DMS 273 (cell line): ENCODE measurements at regions not wholly inside any gene's neighbourhood (a gene's known extent, or its start where the extent isn't known, plus 50 kb on each side); places are given as distances from the start of the nearest gene placed in this dataset.
A peak's percentile ranks its signal among the peaks of the same experiment; 100 is the strongest.

ENCODE experiments used
- DNase-seq: peaks from one replicate; lab custom pipeline; 2025; ENCODE audit not compliant: unreplicated experiment; lab: John Stamatoyannopoulos, UW

DNA sequence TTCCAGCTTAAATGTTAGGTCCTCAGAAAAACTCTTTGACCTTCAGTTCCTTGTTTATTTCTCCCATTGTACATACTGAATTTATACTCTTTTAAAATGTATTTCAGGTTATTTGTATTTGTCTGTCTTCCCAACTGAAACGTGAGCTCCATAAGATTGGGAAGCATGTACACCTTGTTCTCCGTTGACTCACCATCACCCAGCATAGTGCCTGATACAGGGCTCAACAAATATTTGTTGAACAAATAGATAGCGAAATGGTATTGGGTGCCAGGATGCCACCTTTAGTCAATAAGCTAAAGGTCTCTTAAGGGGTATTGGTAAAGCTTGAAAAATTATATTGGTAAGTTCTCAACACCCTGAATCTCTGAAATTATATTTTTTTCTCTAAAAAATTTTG, 1841.3 kb upstream of the CELF4 start:
- no peak for DNase-seq

DNA sequence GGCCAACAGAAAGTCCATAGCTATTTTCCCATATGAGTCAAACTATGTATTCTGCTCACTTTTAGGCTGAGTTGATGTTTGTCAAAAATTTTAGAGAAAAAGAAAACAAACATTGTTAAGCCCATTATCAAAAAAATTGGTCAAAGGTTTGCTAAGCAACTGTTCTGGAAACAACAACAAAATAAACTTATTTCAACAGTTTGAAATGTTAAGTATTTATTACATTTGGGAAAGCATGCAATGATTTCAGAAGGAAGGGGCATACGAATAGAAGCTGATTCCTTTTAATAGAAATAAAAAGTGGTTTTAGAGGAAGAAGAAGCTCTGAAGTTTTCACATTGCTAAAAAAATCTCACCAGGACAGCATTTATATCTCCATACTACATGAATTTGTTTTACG, 1837.5 kb upstream of the CELF4 start:
- DNase-seq, result no peak

GRCh38 chr18:39399662-39400061, 1834.1 kb upstream of the CELF4 start:
- DNase-seq, result no peak

GRCh38 chr18:39396168-39396567, 1830.6 kb upstream of the CELF4 start:
- no peak for DNase-seq

DNA sequence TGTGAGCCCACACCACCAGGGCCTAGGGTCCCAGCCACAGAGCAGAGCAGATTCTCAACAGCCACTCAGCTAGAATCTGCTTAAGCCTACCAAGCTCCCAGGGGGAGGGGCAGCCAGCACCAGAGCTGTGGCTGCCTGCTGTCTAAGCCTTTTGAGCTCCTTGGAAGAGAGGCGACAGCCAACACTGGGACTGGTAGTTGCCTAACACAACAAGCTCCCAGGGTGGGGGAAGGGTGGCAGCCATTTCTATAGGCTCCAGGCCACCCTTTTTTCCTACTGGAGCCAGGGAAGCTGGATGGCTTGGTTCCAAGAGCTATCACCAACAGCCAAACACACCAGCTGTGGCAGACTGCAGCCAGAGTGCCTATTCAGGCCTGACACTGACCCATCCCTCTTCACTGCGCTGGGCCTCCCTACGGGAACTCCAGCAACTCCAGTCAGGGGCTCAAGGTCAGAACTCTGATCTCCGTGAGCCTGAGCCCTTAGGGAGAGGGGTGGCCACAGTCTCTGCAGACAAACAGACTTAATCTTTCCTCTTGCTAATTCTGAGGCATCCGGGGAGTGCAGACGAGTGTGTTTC, 1824.3 kb upstream of the CELF4 start:
- DNase-seq, result peak; percentile 32

- DNase-seq, result no peak
These were observed 1815.3 kb upstream of the CELF4 start for GRCh38 chr18:39380866-39381265.

DNA sequence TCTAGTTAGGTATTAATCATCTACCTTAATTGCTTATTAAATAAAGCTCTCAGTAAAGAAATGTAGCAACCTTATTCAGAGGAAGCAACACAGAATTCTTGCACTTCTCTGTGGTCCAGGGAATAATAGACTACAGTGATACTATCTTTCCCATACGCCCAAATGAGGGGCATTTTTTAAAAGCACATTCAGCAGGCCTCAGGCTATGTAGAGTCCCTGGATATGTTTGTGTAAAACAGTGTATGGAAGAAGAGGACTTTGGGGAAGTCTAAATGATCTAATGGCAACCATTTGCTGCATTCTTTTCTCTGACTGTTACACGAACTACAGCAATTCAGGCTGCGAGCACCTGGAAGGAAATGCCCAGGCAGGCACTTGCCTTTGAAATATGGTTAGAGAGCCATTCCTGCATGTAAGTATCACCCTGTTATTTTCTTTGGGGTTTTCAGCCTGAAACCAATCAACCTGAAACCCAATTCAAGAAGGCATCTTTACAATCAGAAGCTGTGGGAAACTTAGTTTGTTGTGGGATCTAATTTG, 1814.7 kb upstream of the CELF4 start:
- no peak for DNase-seq

GRCh38 chr18:39375066-39375465, 1809.5 kb upstream of the CELF4 start:
- no peak for DNase-seq

- no peak for DNase-seq
These were observed 1806.4 kb upstream of the CELF4 start for GRCh38 chr18:39371996-39372395.

- DNase-seq, result no peak
These were observed 1801.1 kb upstream of the CELF4 start for GRCh38 chr18:39366656-39367055.

DNA sequence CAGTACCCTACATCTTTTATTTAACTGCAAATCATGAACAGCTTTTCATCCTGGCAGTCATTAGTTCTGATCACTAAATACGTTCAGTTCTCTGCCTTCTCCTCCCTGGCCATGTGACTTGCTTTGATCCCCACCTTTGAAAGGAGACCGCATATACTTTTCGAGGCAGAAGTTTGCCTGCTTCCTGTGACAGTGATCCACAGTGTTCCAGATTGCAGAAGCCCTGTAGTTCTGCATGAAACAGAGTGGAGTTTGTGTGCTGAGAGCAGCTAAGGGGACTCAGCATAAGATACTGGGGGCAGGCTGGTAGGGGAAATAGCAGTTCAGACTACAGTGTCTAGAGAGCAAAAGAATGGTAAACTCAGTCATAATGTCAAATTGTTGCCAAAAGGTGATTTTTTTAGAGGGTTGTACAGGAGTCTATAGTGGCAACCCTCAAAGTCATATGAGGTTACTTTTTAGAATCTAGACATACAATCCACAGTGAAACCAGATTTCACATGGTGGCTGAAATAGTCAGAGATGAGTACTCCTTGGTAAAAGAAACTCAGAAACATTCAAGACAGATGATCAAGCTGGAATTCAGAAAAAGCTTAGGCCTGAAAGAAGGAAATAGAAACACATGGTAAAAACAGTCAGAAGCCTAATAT, 1800.4 kb upstream of the CELF4 start:
- DNase-seq, result no peak

- DNase-seq, result no peak
These were observed 1794.5 kb upstream of the CELF4 start for GRCh38 chr18:39360072-39360471.

DNA sequence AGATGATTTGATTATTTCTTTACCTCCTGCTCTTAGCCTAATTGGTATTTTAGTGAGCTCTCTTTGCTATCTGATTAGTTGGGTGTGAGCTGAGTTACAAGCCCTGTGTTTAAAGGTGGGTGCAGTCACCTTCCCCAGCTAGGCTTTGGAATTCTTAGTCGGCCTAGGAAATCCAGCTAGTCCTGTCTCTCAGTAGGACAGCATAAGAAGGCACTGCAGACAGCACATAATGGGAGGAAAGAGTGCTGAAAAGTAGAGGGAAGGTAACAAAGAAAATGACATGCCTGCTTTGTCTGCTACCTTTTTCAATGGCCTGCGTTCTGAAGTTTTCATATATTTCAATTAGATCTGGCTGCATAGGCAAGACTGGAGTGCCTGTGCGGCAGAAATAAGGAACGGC, 1794.0 kb upstream of the CELF4 start:
- no peak for DNase-seq

GRCh38 chr18:39350945-39351344, 1785.3 kb upstream of the CELF4 start:
- peak; percentile 42 for DNase-seq

GRCh38 chr18:39349801-39350200, 1784.2 kb upstream of the CELF4 start:
- DNase-seq, result no peak

- DNase-seq, result no peak
These were observed 1783.2 kb upstream of the CELF4 start for GRCh38 chr18:39348757-39349156.

- no peak for DNase-seq
These were observed 1782.1 kb upstream of the CELF4 start for GRCh38 chr18:39347701-39348100.

GRCh38 chr18:39346916-39347315, 1781.3 kb upstream of the CELF4 start:
- DNase-seq, result no peak

DNA sequence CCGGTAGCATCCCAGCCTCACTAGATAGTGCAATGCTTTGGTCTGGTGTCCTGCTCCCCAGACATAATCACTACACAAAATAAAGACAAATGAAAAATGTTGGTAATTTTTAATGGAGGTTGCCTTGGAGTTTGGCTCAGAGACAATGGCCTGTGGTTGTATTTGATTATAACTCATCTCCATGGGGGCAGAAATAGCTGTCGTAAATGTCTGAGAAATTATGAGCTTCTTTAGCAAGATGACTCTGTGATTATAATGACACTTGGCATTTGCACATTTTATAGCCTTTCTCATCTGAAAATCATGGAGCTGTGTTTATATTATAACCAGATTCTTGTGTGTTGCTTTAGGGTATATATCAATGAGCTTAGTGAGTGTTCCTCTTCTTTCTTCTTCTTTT, 1779.7 kb upstream of the CELF4 start:
- DNase-seq, result no peak

DNA sequence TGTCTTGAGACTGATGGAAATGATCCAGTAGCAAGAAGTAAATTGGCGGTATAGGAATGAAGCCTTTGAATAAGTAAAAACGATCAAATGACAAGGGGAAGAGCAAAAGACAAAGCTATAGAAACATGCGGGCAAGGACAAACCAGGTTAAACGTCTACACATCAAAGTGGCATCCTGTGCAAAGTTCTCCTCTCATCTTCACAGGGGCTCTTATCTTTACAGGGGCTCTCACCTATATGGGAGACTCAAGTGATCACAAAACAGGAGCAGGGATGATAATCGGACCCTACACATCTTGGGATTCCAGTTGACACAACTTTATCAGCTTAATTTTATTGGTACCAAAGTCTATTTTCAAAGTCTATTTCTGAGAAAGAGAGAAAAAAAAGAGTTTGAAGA, 1778.9 kb upstream of the CELF4 start:
- DNase-seq, result no peak

DNA sequence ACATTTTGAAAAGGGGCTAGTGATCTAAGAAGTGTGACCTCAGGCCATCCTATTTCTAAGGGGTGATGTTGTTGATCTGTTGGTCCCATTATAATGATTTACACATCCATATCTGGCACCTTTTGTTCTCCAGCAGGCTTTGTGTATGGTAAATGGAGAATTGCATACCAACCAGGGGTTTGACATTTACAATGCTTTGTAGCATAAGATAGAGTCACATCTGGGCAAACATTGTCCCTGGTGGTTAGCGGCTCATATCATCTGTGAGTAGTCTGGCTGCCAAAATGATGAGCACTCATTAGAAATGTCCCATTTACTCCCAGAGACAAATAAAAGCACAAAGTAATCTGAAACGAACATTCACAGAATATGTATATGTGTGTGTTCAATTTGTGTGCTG, 1775.5 kb upstream of the CELF4 start:
- DNase-seq, result no peak

GRCh38 chr18:39340418-39340817, 1774.8 kb upstream of the CELF4 start:
- DNase-seq, result no peak
